Stimulated activated CD8-positive, alpha-beta memory T cell treated with anti-CD3 and anti-CD28 coated beads, Interleukin-7, amount 100 ng/mL, for 48 hours (primary cell): ENCODE measurements at regions not wholly inside any gene's neighbourhood (a gene's known extent, or its start where the extent isn't known, plus 50 kb on each side); places are given as distances from the start of the nearest gene placed in this dataset.

Source experiments
- DNase-seq, 2 donors: peaks; one replicate each; pipeline ENCODE4 v3.0.0-alpha.2; 2020; ENCODE audit warnings: low read depth in 1 of 2; ENCODE audit errors: extremely low read depth in 1 of 2

- DNase-seq: no peak
These were observed 691.1 kb downstream of the UQCRFS1 start for GRCh38 chr19:28521614-28522544.

DNA sequence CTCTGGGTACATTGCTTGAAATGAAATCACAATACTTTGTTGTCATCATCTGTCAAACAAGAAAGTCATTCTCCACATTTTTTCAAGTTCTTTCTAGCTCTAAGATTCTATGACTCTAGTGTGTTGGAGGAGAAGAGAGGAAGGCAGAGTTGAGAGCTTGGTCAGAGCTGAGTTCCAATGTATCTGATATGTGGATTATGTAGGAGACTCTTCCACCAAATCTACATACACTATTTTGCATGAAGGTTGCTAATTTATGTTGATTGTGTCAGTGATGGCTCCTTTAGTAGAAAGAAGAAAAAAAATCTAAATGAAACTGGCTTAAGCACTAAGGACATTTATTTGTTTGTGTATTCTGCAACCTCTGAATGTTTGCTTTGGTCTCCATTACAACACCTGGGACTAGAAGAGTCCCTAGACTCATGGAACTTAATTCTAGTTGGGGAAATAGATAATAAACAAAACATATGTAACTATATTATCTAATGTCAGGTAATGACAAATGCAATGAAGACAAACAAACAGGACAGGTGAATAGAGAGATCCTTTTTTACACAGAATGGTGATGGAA is 691.9 kb downstream of the UQCRFS1 start:
- DNase-seq: no peak

- DNase-seq: no peak
These were observed 692.7 kb downstream of the UQCRFS1 start for GRCh38 chr19:28519952-28520861.

- no peak for DNase-seq
These were observed 693.7 kb downstream of the UQCRFS1 start for GRCh38 chr19:28519218-28519779.

GRCh38 chr19:28516415-28516872 is 696.5 kb downstream of the UQCRFS1 start:
- no peak for DNase-seq

- DNase-seq: no peak
These were observed 698.8 kb downstream of the UQCRFS1 start for GRCh38 chr19:28514166-28514565.

- no peak for DNase-seq
These were observed 701.3 kb downstream of the UQCRFS1 start for GRCh38 chr19:28511655-28512054.

DNA sequence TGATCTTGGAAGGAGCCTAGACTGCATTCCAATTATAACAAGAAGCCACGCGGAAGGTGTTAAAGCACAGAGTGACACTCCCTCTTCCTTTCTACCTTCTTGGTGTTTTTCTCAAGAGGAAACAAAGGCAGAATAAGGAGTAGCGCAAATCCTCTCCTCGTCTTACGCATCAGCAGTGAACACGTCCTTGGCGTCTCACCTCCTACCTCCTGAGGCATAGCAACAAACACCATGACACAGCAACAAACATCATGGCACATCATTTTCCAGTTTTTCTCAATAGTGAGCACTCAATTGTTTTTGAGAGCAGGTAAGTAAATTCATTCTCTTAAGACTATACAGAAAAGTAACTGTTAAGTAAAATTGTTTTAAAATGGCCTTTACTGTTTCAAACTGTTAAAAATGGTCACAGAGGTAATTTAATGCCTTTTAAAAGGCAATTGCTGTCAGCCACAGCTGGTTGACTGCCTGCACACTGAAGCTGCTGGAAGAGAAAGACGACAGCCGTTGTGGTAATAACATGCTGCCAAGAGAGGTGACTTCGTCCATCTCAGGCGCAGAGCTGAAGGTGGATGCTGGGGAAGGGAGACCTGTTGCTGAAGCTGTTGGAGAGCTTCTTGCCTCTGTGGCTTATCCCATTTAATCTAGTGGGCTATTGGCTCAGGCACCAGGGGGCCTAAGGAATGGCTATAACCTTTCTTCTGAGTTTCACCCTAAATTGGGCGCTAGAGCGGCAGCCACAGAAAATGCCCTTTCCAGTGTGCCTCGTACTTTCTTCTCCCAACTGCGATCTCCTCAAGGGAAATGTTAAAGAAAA is 703.7 kb downstream of the UQCRFS1 start:
- no peak for DNase-seq

- no peak for DNase-seq
These were observed 704.3 kb downstream of the UQCRFS1 start for GRCh38 chr19:28508666-28509065.

- no peak for DNase-seq
These were observed 707.0 kb downstream of the UQCRFS1 start for GRCh38 chr19:28505933-28506332.

DNA sequence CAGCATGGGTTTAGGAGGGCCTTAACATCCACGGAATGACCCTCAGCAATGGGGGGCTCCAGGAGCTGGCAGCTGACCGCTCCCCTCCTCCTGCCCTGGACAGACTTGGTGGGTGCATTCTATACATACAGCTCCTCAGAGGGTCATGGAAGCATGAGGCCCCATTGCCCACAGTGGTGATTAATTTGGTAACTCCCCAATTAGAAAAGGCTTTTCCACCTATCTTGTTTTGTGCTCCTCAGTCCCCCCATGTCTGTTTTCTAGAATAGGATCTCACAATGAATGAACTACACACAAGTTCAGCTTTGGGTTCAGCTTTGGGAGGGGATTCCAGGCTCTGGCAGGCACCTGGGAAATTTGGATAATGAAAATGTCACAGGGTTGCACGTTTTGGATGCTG is 707.8 kb downstream of the UQCRFS1 start:
- DNase-seq: no peak

- DNase-seq: no peak
These were observed 708.2 kb downstream of the UQCRFS1 start for GRCh38 chr19:28504727-28505126.

GRCh38 chr19:28504139-28504538 is 708.8 kb downstream of the UQCRFS1 start:
- DNase-seq: no peak

DNA sequence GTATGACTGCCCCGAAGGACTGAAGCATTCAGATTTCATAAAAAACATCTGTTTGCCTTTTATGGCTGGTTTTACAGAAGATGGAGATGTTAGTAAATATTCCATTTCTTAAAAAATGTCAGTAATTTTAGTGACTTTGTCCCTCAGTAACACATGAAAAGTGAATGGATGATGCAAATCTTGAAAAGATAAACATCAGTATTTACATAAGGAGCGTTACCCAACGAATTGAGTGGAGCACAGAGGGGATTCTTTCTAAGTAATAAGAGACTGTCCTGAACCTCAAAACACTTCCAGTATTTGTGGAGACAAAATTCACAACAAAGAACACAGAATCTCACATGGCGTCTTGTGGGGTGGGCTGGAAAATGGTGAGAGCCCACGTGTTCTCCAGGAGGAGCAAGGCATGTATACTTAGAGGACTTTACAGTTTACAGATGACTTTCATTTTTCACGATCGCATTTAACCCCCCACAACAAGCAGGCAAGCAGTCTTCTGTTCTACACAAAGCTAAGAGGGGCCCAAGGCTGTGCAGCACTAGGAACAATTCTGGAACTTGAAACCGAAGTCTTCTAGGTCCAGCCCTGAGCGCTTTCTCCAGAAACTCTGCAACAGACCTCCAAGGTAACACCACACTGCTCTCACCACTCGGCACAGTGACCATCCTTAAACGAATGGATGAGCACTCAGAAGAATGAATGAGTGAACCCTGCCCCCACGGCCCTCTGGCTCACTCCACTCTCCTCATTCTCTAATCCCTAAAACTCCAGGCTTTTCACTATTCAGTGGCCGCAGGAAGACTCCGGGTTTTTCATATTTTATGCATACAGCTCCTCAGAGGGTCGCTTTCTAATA is 709.8 kb downstream of the UQCRFS1 start:
- no peak for DNase-seq

DNA sequence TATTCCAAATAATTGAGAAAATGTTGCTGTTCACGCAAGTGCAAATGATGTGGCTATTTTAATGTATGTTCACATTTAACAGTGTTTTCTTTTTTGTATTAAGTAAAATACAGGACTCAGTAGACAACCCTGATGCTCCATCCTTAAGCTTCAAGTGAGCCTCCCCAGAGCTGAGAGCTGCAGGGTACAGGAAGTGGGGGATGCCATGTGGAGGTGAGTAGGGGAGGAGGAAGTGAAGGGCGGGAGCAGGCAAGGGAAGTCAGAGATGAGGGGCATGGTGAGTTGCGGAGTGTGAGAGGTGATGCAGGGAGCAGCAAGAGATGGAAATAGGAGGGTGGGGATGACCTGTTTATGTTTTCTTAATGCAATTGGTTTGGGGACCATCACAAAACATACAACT is 711.0 kb downstream of the UQCRFS1 start:
- no peak for DNase-seq

GRCh38 chr19:28500982-28501630 is 711.8 kb downstream of the UQCRFS1 start:
- DNase-seq: no peak

- no peak for DNase-seq
These were observed 712.7 kb downstream of the UQCRFS1 start for GRCh38 chr19:28500296-28500695.

GRCh38 chr19:28498404-28498976 is 714.5 kb downstream of the UQCRFS1 start:
- no peak for DNase-seq
